HG02798 (cell line): ENCODE measurements at regions not wholly inside any gene's neighbourhood (a gene's known extent, or its start where the extent isn't known, plus 50 kb on each side); places are given as distances from the start of the nearest gene placed in this dataset.
"Not testable (repeated sequence)": the region's sequence is repeated elsewhere in the genome, so short reads cannot be mapped to it uniquely, and the experiment has no call there.

Experiments used
- ATAC-seq: cut with Tn5 transposase; IDR thresholded peaks from one replicate; pipeline ENCODE4 v1.9.1; 2021; ENCODE audit warnings: mild to moderate bottlenecking; ENCODE audit not compliant: unreplicated experiment, poor library complexity

DNA sequence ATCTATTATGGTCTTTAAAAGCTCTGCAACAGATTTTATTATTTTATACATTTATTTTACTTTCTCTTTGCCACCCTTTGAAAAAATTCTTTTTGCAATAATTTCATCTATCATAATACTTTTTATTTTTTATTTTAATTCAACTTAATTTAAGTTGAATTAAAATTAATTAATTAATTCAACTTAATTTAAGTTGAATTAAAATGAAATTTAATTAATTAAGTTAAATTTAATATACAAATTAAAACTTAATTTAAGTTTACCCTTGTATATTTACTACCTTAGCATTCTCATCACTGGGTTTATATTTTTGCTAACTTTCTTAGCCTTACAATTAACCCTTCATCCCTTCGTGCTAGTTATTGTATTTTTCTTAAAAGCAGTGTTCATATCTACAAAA, 301.4 kb downstream of the SLITRK5 start:
- no peak for ATAC-seq

DNA sequence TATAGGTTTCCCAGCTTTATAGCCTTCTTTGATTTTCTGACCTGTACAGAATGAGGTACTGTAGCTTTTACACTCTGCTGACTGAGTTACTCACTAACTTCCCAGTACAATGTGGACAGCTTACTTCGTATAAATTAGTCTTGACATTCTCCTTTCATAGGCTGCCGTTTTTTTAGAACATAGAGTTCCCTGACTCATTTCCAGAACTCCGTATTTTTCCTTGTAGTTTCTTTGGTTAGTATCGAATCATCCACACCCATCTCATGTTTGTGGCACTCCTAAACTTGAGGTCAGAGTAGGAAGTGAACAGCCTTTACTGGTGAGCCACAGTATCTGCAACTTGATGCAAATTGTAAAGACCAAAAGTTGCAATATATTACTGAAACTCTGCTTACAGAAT, 303.9 kb downstream of the SLITRK5 start:
- ATAC-seq, result no peak

DNA sequence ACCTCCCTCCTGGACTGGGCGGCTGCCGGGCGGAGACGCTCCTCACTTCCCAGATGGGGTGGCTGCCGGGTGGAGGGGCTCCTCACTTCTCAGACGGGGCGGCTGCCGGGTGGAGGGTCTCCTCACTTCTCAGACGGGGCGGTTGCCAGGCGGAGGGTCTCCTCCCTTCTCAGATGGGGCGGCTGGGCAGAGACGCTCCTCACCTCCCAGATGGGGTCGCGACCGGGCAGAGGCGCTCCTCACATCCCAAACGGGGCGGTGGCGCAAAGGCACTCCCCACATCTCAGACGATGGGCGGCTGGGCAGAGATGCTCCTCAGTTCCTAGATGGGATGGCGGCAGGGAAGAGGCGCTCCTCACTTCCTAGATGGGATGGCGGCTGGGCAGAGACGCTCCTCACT, 305.5 kb downstream of the SLITRK5 start:
- ATAC-seq, result not testable (repeated sequence)

DNA sequence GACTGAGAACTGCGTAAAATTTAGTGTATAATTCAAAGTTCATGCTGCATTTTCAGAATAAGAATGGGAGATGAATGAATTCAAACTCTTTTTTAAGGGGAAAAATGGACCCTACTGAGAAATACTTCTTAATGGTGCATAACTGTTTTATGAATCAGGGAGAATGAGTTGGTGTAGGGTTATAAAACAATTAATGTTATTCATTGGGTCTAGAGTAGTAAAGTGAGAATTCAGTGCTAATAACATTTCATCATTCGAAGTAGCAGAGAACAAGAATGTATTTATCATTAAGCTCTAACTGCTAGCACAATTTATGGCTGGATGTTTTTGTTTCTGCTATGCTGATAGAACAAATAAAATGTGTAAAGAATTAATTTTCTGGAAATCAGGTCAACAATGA, 310.2 kb downstream of the SLITRK5 start:
- no peak for ATAC-seq

DNA sequence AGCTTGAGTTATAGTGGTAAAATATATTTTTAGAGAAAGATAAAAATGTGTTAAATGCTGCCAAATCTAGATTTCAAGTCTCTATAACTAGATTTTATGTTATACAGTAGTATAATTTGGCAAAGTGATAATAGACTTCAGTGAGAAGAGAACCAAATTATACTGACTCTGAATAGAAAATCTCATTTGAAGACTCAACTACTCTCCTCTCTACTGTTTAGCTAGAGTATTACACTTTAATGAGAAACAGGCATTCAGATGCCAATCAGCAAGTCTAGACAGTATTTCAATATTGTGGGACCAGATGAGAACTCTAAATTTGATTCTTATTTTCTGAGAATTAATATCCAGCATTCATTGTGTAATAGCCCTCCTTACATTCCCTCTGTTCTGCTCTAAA, 311.2 kb downstream of the SLITRK5 start:
- ATAC-seq, result no peak

DNA sequence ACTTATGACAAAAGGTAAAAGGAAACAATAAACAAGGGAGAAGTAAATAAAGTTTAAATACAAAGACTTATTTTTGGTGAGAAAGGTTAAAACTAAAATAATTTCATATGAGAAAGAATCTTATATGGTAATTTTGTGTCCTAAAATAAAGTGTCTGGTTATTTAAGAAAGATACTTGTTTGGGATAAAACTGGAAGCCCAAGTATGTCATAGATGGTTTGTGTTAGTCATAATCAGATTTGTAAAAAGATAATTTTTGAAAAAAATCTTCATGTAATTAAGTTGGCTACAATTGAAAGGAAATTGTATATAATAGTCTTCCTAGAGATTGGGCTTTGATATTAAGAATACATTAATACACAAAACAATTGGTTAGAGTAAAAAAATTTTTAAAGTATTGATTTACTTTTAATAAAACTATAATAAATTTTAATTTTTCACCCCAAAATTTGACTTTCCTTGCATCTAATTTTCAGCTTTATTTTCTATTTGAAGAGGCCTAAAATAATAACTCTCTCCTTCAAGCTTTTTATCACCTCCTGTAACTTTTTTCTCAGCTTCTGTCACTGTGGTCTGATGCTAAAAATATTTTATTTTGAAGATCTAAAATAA, 315.6 kb downstream of the SLITRK5 start:
- no peak for ATAC-seq

DNA sequence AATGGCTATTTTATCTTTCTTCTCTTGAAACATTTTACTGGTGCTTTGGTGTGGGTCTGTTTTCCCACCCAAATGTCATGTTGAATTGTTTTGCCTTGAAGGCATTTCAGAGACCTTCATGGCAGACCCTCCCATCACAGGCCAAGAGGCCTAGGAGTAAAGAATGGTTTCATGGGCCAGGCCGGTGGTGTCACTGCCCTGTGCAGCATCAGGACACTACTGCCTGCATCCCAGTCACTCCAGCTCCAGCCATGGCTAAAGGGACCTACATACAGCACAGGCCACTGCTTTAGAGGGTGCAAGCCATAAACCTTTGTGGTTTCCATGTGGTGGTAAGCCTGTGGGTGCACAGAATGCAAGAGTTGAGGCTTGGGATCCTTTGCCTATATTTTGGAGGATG, 326.9 kb downstream of the SLITRK5 start:
- no peak for ATAC-seq

DNA sequence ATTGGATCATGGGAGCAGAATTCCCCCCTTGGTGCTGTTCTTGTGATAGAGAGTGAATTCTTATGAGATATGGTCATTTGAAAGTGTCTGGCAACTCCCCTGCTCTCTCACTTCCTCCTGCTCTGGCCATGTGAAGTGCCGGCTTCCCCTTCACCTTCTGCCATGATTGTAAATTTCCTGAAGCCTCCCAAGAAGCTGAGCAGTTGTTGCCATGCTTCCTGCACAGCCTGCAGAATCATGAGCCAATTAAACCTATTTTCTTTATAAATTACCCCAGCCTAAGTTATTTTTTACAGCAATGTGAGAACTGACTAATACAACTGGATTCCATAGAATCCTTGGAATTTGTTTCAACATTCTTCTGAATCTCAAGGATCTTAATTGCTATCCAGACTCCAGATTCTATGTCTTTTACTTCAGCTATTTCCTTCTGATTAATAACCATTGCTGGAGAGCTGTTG, 328.1 kb downstream of the SLITRK5 start:
- no peak for ATAC-seq

DNA sequence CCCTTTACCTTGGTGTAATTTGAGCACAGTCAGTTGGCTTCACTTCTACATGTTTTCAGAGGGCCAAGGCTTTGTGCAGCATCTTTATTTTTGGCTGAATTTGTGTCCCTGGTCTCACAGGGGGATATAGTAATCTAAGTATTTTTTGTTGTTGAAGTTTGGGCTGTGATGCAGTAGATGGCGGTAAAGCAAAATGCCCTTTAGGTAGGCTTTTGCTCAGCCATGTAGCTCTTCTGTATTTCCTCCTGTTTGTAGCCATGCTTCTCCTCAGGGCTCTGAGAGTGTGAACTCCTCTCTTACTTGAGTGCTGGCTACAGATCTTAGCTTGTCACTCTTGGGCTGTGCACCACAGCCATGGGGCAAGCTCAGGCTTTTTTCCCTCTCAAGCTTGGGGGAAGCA, 328.6 kb downstream of the SLITRK5 start:
- ATAC-seq, result no peak

DNA sequence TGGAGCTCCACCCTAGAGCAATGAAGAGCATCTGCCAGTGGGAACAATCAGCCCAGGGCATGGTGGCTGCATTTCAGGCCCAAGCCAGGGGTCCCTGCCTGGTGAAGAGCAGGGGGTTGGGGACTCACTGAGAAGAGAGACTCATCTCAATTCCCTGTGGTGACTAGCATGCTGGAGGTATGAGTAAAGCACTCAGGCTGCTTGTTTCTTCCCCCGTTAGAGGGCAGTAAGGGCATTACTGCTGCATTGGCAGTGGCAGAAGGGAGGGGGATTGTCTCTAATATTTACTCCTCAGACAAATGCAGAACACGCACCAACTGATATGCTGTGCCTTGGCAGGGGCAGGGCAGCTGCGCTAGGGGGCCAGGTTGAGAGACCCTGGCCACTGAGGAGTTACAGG, 329.1 kb downstream of the SLITRK5 start:
- ATAC-seq, result no peak

DNA sequence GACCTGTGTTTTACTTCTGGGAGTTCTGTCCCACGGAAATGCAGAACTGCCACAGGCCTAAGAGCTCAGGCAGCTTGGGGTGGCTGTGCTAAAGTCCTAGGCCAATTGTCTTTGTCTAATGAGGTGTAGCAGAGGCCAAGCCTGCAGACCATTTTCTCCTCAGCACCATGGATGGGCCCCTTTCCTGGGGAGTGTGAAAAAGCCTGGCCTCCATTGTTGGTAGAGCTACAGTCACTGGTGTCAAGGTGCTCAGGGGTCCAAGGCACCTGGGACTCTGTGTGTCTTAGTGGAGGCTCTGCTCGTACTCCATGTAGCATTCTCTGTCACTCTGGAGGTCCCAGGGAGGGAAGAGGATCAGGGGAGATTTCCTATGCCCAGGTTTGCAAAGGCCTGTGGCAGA, 329.6 kb downstream of the SLITRK5 start:
- ATAC-seq, result no peak

DNA sequence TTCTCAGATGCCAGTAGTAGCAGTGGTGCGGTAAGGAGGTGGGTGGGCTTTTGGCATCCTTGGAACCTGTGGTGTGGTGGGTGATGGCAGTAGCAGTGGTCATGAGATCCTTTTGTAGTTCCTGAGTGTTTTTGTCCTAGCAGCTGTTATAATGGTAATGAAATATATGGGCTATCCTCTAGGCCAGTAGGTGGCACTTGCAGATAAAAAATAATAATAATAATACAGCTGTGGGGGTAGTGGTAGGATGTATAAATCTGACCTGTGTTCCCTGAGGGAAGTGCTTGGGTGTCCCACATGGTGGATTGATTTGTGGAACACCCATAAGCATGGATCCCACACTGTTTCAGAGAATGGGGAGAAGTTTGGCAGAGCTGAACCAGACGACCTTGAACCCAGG, 334.0 kb downstream of the SLITRK5 start:
- no peak for ATAC-seq

DNA sequence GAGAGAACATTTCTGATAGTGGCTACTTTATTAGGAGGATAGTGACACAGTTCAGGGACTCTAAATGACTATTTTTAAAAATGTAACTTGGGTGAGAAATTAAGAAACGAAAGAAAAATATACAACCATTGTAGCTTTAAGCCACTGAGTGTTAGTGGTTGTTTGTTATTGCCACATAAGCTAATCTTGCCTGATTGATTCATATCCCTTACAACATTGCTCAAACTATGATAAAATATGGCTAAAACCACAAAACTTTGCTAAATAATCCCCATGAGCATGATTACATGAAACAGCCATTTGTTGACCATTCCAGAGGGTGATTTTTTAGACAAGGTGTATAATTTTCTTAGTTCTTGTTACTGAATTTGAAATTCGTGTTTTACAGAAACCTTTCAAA, 343.4 kb downstream of the SLITRK5 start:
- ATAC-seq, result no peak

DNA sequence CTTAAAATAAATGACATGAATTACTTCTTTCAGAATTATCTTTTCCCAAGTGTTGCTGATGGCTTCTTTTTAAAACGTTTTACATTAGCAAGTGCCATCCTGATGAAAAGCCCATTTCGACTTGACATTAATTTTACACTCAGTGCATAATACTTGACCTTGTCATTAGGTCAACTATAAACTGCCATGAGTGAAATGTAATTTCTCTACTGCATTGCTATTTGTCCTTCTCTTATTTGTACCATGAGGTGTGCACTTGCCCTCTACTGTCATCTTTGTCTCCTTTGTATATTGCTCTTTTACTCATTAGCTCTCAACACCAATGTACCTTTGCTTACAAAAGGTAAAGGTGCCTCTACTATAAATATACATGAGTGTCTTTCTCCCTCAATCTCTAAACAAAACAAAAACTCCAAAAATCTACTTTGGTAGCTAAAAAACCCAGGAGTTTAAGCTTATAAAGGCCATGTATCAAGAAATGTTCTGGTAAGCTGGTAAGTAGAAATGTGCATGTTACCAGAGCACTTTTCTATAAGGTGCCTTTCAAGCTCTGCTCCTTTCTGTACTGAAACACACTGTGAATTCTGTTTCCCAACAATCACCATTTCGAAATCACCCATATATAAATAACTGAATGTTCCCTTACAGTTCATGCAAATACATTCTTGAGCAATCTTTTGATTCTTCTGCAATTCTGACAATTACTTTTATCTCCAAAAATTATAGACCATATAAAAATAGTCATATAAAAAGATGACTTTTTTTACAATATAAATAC, 351.4 kb downstream of the SLITRK5 start:
- no peak for ATAC-seq

DNA sequence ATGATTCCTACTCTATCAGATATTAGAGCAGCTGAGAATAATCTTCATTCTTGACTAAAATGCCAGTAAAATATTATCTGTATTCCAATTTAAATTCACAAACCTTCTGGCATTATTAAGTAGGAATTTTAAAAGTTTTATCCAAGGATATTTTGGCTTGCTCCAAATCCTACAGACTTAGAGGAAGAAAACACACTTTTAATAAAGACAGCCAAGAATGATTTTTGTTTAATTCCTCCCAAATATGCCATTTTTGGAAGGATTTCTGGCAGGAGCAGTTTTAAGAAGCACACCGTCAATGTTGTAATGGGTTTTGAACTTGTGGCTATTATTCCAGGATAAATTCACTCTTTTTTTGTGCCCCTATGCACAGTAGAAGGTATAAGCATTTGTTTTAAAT, 355.1 kb downstream of the SLITRK5 start:
- ATAC-seq, result no peak

DNA sequence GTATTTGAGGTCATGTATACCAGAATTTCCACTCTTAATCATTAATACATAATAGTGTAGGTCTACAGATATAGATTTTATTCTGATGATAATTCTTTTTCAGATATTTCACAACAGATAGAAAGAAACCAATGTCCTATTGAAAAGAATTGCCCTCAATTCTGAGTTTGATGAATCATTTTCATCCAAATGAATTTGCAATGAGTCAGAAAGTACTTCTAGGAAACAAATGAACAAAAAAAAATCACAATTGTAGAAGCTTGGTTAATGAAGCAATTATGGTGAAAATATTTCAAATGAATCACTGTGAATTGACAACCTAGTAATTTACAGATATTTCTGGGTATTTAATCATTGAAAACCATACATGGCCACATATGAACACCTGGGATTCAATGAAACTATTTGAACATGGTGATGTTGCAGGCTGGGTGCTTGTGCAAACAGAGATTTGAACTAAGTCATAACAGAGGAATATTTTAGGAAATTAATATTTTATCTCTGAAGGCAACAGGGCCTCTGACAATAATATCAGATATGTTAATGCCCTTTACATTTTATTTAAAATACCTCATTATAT, 360.9 kb downstream of the SLITRK5 start:
- ATAC-seq, result no peak

DNA sequence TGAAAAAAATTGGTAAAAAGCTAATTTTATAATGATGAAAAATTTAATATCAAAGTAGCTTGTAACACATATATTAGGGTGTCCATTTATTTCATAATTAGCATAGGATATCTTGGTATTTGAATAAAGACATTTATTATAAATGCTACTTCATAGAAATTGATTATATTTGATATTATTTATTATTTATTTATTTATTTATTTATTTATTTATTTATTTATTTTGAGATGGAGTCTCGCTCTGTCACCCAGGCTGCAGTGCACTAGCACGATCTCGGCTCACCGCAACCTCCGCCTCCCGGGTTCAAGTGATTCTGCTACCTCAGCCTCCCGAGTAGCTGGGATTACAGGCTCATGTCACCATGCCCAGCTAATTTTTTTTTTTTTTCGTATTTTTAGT, 365.0 kb downstream of the SLITRK5 start:
- not testable (repeated sequence) for ATAC-seq

DNA sequence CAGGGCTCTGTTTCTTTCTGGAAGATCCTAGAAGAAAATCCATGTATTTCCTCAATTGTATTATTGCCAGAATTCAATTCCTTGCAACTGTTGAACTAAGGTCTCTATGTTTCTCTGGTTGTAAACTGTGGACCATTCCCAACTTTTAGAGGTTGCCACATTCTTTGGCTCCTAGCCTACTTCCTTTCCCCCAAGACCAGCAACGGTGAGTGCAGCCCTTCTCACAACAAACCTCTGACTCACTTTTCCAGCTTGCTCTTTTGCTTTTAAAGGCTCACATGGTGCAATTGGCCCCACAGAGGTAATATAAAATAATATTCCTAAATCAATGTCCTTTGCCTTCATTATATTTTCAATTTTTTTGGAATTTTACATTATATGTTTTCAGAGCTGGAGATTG, 371.3 kb downstream of the SLITRK5 start:
- no peak for ATAC-seq

DNA sequence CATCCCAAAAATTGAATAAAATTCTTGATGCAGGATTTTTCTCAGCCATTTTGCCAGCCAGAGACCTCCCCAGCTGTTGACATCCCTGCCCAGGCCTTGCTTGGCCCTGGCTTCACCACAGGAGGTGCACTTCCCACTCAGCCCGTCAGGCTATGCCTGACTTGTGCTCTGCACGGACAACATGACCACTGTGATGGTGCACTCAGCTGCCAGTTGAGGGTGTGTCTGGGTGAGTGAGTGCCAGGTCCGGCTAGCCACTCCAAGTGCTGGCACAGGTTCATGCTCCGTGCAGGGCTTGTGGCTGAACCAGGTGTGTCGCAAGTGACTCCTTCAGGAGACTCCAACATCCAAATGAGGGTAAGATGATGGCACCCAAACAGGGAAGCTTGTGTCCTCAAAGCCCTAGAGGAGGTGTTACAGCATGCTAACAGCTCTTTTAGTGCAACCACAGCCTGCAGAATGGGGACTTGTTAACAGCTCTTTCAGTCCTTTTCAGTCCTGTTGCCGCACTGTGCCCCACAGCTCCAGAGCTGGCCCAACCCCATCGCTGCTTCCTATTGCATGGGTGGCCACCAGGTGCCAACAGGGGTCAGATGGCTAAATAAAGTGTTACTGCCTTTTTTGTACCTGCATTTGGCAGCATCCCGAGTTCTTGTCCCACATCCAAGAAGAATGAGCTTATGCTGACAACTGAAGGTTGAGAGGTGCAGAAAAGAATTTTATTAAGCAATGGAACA, 380.7 kb downstream of the SLITRK5 start:
- no peak for ATAC-seq

DNA sequence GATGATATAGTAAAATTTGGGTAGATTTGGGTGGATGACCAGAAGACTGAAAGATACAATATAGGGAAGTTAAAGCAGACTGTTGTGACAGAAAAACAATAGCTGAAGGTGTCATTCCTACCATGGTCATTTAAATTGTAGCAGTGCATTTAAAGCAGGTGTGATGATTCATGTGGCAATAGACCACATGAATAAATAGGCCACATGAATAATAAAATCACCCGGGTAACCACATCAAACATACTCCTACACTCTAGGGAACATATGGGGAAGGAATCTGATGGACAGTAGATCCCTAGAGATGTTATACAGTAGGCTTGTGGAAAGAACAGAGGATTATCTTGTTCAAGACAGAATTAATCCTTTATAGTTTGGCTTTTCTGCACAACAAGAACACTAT, 392.6 kb downstream of the SLITRK5 start:
- no peak for ATAC-seq

DNA sequence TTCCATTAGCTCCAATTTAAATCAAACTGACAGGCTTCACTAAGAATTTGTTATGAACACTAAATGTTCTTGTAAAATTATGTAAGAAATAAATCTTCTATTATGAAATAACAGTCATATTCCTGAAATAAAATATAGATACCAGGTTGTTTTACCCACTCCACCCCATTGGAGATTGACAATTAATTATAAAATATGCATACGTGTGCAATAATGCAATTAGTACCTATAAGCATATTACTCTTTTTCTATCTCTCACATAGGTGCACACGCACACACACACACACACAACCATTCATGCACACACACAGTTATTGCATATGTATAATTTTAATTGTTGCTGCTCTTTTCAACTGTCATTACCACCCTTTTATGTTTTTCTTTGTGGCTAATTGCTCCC, 395.7 kb downstream of the SLITRK5 start:
- no peak for ATAC-seq
